RWPE1 (cell line): ENCODE measurements at regions not wholly inside any gene's neighbourhood (a gene's known extent, or its start where the extent isn't known, plus 50 kb on each side); places are given as distances from the start of the nearest gene placed in this dataset.

ENCODE experiments used
- CTCF ChIA-PET: fragments of 350-600 bp; sonication (Branson Sonifier 250); formaldehyde crosslinking; extraction: SDS; loops from one replicate; lab custom pipeline; 2021; lab: Yijun Ruan, JAX
- POLR2A ChIA-PET: fragments of 400-600 bp; formaldehyde crosslinking; extraction: SDS; loops from one replicate; lab custom pipeline; 2020; ENCODE audit warnings: antibody characterized with exemption; ENCODE audit not compliant: low non-redundant PET; lab: Yijun Ruan, JAX
- DNase-seq: peaks from one replicate; pipeline ENCODE4 v3.0.0; 2012; ENCODE audit warnings: low spot score
- H3K27ac ChIP-seq: fragments of 450-650 bp; 2 replicates; pipeline ENCODE4 v1.5.1; 2017
- CTCF ChIP-seq: fragments of 450-650 bp; conservative IDR thresholded peaks from 2 replicates; pipeline ENCODE4 v1.5.1; 2017; ENCODE audit warnings: low read depth, mild to moderate bottlenecking

- no peak for DNase-seq
- no peak overlapping the region for H3K27ac ChIP-seq
- TF ChIP-seq CTCF = no peak
- ChIA-PET POLR2A (no interaction called here), CTCF (interaction anchor here (0.5 kb wide), 1 partner anchor 859 kb away, joined by 3 read pairs; no protein-coding TSS in a partner anchor)
Observed at GRCh38 chr5:58370606-58371005, 89.3 kb downstream of the PLK2 start.

- no peak for DNase-seq
- POLR2A ChIA-PET = no interaction called here
- no peak overlapping the region for H3K27ac ChIP-seq
- CTCF ChIA-PET = interaction anchor here (0.5 to 0.6 kb wide), 2 partner anchors 146 to 860 kb away, joined by 3 to 5 read pairs; no protein-coding TSS in a partner anchor
- TF ChIP-seq CTCF = no peak
Observed at GRCh38 chr5:58369513-58370190, 90.2 kb downstream of the PLK2 start.

- ChIA-PET POLR2A (no interaction called here), CTCF (interaction anchor here (0.6 kb wide), 1 partner anchor 1445 kb away, joined by 3 read pairs; no protein-coding TSS in a partner anchor)
- H3K27ac ChIP-seq = no peak overlapping the region
- no peak for TF ChIP-seq CTCF
- DNase-seq = no peak
Observed at GRCh38 chr5:58366461-58366860, 93.4 kb downstream of the PLK2 start.

GRCh38 chr5:58365791-58366190, 94.1 kb downstream of the PLK2 start:
- ChIA-PET POLR2A (no interaction called here), CTCF (no interaction called here)
- H3K27ac ChIP-seq = no peak overlapping the region
- no peak for DNase-seq
- TF ChIP-seq CTCF = no peak

- ChIA-PET POLR2A (no interaction called here), CTCF (no interaction called here)
- H3K27ac ChIP-seq = no peak overlapping the region
- TF ChIP-seq CTCF = no peak
- no peak for DNase-seq
Observed at GRCh38 chr5:58363461-58364249, 96.2 kb downstream of the PLK2 start.

- H3K27ac ChIP-seq = no peak overlapping the region
- TF ChIP-seq CTCF = no peak
- POLR2A ChIA-PET = no interaction called here
- CTCF ChIA-PET = no interaction called here
- DNase-seq = no peak
Observed at GRCh38 chr5:58362135-58362534, 97.8 kb downstream of the PLK2 start.
